H1 (cell line): ENCODE measurements at regions not wholly inside any gene's neighbourhood (a gene's known extent, or its start where the extent isn't known, plus 50 kb on each side); places are given as distances from the start of the nearest gene placed in this dataset.

Experiments
- CTCF ChIA-PET: fragments of 300-600 bp; sonication (Branson Sonifier 250); formaldehyde crosslinking; loops from one replicate; lab custom pipeline; 2021; ENCODE audit not compliant: partially characterized antibody; lab: Charles Lee
- POLR2A ChIA-PET: fragments of 300-600 bp; sonication (Branson Sonifier 250); formaldehyde crosslinking; loops from one replicate; lab custom pipeline; 2021; ENCODE audit warnings: inconsistent platforms; ENCODE audit not compliant: partially characterized antibody; lab: Charles Lee
- DNase-seq, 2 experiments: peaks; one replicate each; pipeline versions ENCODE4 v3.0.0 to v3.0.0-alpha.2; 2010 to 2022; ENCODE audit warnings: low spot score in 2 of 2, low read depth in 1 of 2, mixed read lengths in 1 of 2
- FAIRE-seq: peaks from 2 replicates; lab custom pipeline; 2011; peaks lifted over from hg19 to GRCh38; lab: Jason Lieb, UNC
- H2AFZ ChIP-seq: 2 replicates; pipeline ENCODE4 v1.8.1; 2012; ENCODE audit warnings: low read length, inconsistent platforms
- H2AK5ac ChIP-seq: 2 replicates; pipeline ENCODE4 v1.6.1; 2013; ENCODE audit warnings: low read depth, low read length
- H2BK120ac ChIP-seq: replicated peaks from 2 replicates; pipeline ENCODE3; 2013; ENCODE audit warnings: low read depth, low read length, inconsistent platforms
- H2BK12ac ChIP-seq: 2 replicates; pipeline ENCODE4 v1.6.1; 2013; ENCODE audit warnings: low read depth, low read length
- H2BK15ac ChIP-seq: 2 replicates; pipeline ENCODE4 v1.6.1; 2013; ENCODE audit warnings: low read length
- H2BK20ac ChIP-seq: 2 replicates; pipeline ENCODE4 v1.6.1; 2013; ENCODE audit warnings: low read length
- H2BK5ac ChIP-seq: 2 replicates; pipeline ENCODE4 v1.6.1; 2013; ENCODE audit warnings: low read depth, low read length
- H3K14ac ChIP-seq: 2 replicates; pipeline ENCODE4 v1.6.1; 2013; ENCODE audit warnings: inconsistent platforms; ENCODE audit not compliant: insufficient read length
- H3K18ac ChIP-seq: 2 replicates; pipeline ENCODE4 v1.6.1; 2013; ENCODE audit warnings: low read length; ENCODE audit errors: extremely low read depth
- H3K23ac ChIP-seq: 2 replicates; pipeline ENCODE4 v1.6.1; 2013; ENCODE audit warnings: inconsistent platforms; ENCODE audit not compliant: insufficient read length
- H3K23me2 ChIP-seq: 2 replicates; pipeline ENCODE4 v1.6.1; 2013; ENCODE audit warnings: low read depth, low read length
- H3K27ac ChIP-seq: 2 replicates; pipeline ENCODE4 v1.6.1; 2011; ENCODE audit warnings: low read depth, low read length, inconsistent platforms
- H3K27me3 ChIP-seq, 4 experiments: replicated peaks in 1 of 4; 1 replicate in 1 of 4; 2 replicates in 3 of 4; pipeline versions ENCODE4 v1.6.1 to v1.8.1; 2011 to 2013; ENCODE audit warnings: low read length in 3 of 4, mild to moderate bottlenecking in 3 of 4, inconsistent platforms in 2 of 4, mixed read lengths in 2 of 4, moderate library complexity in 1 of 4; ENCODE audit not compliant: control insufficient read depth in 3 of 4, insufficient read depth in 3 of 4; ENCODE audit errors: extremely low read depth in 1 of 4
- H3K36me3 ChIP-seq, 4 experiments: 2 replicates each; pipeline versions ENCODE4 v1.6.1 to v1.8.1; 2011 to 2013; ENCODE audit warnings: mild to moderate bottlenecking in 4 of 4, low read length in 3 of 4, moderate library complexity in 2 of 4, control low read depth in 1 of 4, inconsistent platforms in 1 of 4; ENCODE audit not compliant: insufficient read depth in 4 of 4, control insufficient read depth in 2 of 4
- H3K4ac ChIP-seq: replicated peaks from 2 replicates; pipeline ENCODE3; 2013; ENCODE audit warnings: low read length, low read depth, mixed read lengths, inconsistent platforms; ENCODE audit not compliant: insufficient read length
- H3K4me1 ChIP-seq, 4 experiments: replicated peaks in 1 of 4; 1 replicate in 1 of 4; 2 replicates in 3 of 4; pipeline versions ENCODE4 v1.6.1 to v1.8.1; 2011 to 2013; ENCODE audit warnings: low read length in 3 of 4, inconsistent platforms in 2 of 4, mixed read lengths in 1 of 4; ENCODE audit not compliant: insufficient read depth in 4 of 4, control insufficient read depth in 3 of 4
- H3K4me2 ChIP-seq, 2 experiments: 2 replicates each; pipeline versions ENCODE4 v1.6.1 to v1.8.1; 2011 to 2013; ENCODE audit warnings: low read depth in 2 of 2, low read length in 2 of 2, control low read depth in 1 of 2, inconsistent platforms in 1 of 2, mild to moderate bottlenecking in 1 of 2; ENCODE audit not compliant: insufficient read depth in 1 of 2
- H3K4me3 ChIP-seq, 4 experiments: fragments of 200-600, 300-600 bp in 1 of 4; sonication (generic), shearing (Covaris generic), sonication (Bioruptor Twin) in 1 of 4; 2 replicates each; pipeline versions ENCODE4 v1.5.1 to v1.8.1; 2011 to 2016; ENCODE audit warnings: low read length in 4 of 4, low read depth in 3 of 4, control low read depth in 2 of 4, inconsistent platforms in 2 of 4, mild to moderate bottlenecking in 2 of 4, mixed read lengths in 1 of 4, moderate library complexity in 1 of 4; ENCODE audit not compliant: insufficient read depth in 2 of 4; ENCODE audit errors: extremely low read depth in 1 of 4
- H3K56ac ChIP-seq: replicated peaks from 2 replicates; pipeline ENCODE3; 2013; ENCODE audit warnings: low read depth, mild to moderate bottlenecking, mixed read lengths, low read length, inconsistent platforms; ENCODE audit not compliant: insufficient read length
- H3K79me1 ChIP-seq: 2 replicates; pipeline ENCODE4 v1.6.1; 2013; ENCODE audit warnings: low read depth, low read length, control low read depth
- H3K79me2 ChIP-seq, 2 experiments: 2 replicates each; pipeline versions ENCODE4 v1.6.1 to v1.8.1; 2012 to 2013; ENCODE audit warnings: low read length in 2 of 2, mild to moderate bottlenecking in 2 of 2, inconsistent platforms in 1 of 2; ENCODE audit not compliant: insufficient read depth in 2 of 2, control insufficient read depth in 1 of 2
- H3K9ac ChIP-seq, 4 experiments: replicated peaks in 1 of 4; 1 replicate in 1 of 4; 2 replicates in 3 of 4; pipeline versions ENCODE4 v1.6.1 to v1.8.1; 2011 to 2013; ENCODE audit warnings: low read depth in 3 of 4, low read length in 3 of 4, control low read depth in 2 of 4, mild to moderate bottlenecking in 2 of 4, moderate library complexity in 2 of 4, inconsistent platforms in 1 of 4; ENCODE audit errors: extremely low read depth in 1 of 4
- H3K9me3 ChIP-seq, 2 experiments: 2 replicates each; pipeline versions ENCODE4 v1.6.1 to v1.8.1; 2012 to 2013; ENCODE audit warnings: mild to moderate bottlenecking in 2 of 2, moderate library complexity in 2 of 2, control low read depth in 1 of 2, inconsistent platforms in 1 of 2, low read depth in 1 of 2, low read length in 1 of 2, mixed read lengths in 1 of 2; ENCODE audit not compliant: insufficient read depth in 2 of 2
- H4K20me1 ChIP-seq, 2 experiments: replicated peaks in 1 of 2; 2 replicates each; pipeline versions ENCODE3 to v1.8.1; 2011 to 2013; ENCODE audit warnings: inconsistent platforms in 2 of 2, low read length in 2 of 2, mild to moderate bottlenecking in 1 of 2; ENCODE audit not compliant: insufficient read depth in 2 of 2, control insufficient read depth in 1 of 2
- H4K5ac ChIP-seq: 2 replicates; pipeline ENCODE4 v1.6.1; 2013; ENCODE audit warnings: low read length, low read depth, mixed read lengths, inconsistent platforms; ENCODE audit not compliant: insufficient read length
- H4K8ac ChIP-seq: 2 replicates; pipeline ENCODE4 v1.8.0; 2013; ENCODE audit warnings: mild to moderate bottlenecking, moderate library complexity, low read length, inconsistent platforms; ENCODE audit not compliant: insufficient read depth; ENCODE audit errors: extremely low read depth
- H4K91ac ChIP-seq: replicated peaks from 2 replicates; pipeline ENCODE3; 2013; ENCODE audit warnings: low read length, mixed read lengths, inconsistent platforms; ENCODE audit not compliant: insufficient read length
- ASH2L ChIP-seq: fragments of 200-600, 300-600 bp; sonication (generic); IDR thresholded peaks from one replicate; pipeline ENCODE4 v1.7.1; 2017; ENCODE audit warnings: low read length
- ATF2 ChIP-seq: IDR thresholded peaks from 2 replicates; pipeline ENCODE4 v1.6.1; 2012; ENCODE audit warnings: low read length, inconsistent platforms
- WGBS, 2 experiments: shearing (Covaris generic) in 1 of 2; methylation state at CpG; one replicate each; pipeline versions ENCODE4 v1.1.6 to v1.1.7; 2013 to 2015; ENCODE audit warnings: low lambda C conversion rate in 2 of 2, mixed read lengths in 2 of 2, inconsistent platforms in 1 of 2, low coverage in 1 of 2, missing lambda C conversion rate in 1 of 2; ENCODE audit not compliant: insufficient replicate concordance in 2 of 2, insufficient coverage in 1 of 2, insufficient read length in 1 of 2; ENCODE audit errors: extremely low coverage in 1 of 2, missing lambda C conversion rate in 1 of 2; 5-methylcytosine and 5-hydroxymethylcytosine counted together

DNA sequence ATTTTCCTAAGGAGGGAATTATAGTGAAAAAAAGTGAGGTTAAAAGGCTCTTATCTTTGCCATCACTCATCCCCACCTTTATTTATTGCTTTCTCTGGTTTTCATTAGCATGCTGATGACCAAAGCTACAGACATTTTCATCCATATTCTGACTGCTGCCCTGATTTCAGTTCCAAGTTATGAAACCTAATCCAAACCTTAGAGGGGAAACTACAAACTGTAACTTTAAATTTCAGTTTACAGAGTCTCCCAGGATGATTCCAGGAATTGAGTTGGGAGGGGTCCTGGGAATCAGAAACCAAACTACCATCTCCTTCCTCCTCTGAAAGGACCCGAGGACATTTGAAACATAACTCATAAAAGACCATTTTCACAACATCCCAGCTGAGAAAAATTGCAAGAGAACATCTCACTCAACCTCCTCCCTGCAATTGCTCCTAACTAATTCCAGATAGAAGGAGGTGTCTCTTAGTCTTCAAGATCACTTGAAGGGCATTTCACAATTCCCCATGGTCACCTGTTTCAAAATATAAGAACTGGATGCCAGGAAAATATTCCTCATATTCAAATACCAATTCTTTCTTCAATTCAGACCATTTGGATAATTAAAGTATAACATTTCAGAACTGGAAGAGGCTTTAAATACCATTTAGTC, 520.6 kb downstream of the TNS1 start:
- no peak overlapping the region for H3K4me3 ChIP-seq
- H4K8ac ChIP-seq = no peak overlapping the region
- no peak overlapping the region for H2BK20ac ChIP-seq
- WGBS, 2 experiments = 100% methylated on average over 1 of the region's 1 CpG; no CpG with 5 or more reads in 1 of the 2 experiments
- no peak overlapping the region for H4K5ac ChIP-seq
- DNase-seq (no peak), FAIRE-seq (no peak)
- H2BK12ac ChIP-seq = no peak overlapping the region
- no peaks in the 10 kb centered on the region for H3K79me2 ChIP-seq
- TF ChIP-seq ATF2 (no peak), ASH2L (no peak)
- ChIA-PET CTCF (no interaction called here), POLR2A (no interaction called here)
- no peak overlapping the region for H2AFZ ChIP-seq
- H2BK120ac ChIP-seq = no peak overlapping the region
- H3K27me3 ChIP-seq = no peaks in the 10 kb centered on the region
- no peak overlapping the region for H3K27ac ChIP-seq
- no peak overlapping the region for H2BK5ac ChIP-seq
- H3K23ac ChIP-seq = no peak overlapping the region
- no peaks in the 10 kb centered on the region for H3K79me1 ChIP-seq
- no peaks in the 10 kb centered on the region for H3K9me3 ChIP-seq
- H3K56ac ChIP-seq = no peak overlapping the region
- H3K18ac ChIP-seq = no peak overlapping the region
- H3K4me1 ChIP-seq = peaks cover 0 to 6% (median 2%) of the 10 kb centered on the region in 4 experiments; a peak in 4 of 7 replicates
- no peak overlapping the region for H2AK5ac ChIP-seq
- no peak overlapping the region for H2BK15ac ChIP-seq
- no peak overlapping the region for H3K9ac ChIP-seq
- no peak overlapping the region for H3K4me2 ChIP-seq
- no peaks in the 10 kb centered on the region for H3K36me3 ChIP-seq
- H4K20me1 ChIP-seq = no peaks in the 10 kb centered on the region
- H3K14ac ChIP-seq = no peak overlapping the region
- H4K91ac ChIP-seq = no peak overlapping the region
- no peaks in the 10 kb centered on the region for H3K23me2 ChIP-seq
- H3K4ac ChIP-seq = no peak overlapping the region
